HL-60 (cell line): ENCODE measurements at regions not wholly inside any gene's neighbourhood (a gene's known extent, or its start where the extent isn't known, plus 50 kb on each side); places are given as distances from the start of the nearest gene placed in this dataset.

Source experiments
- DNase-seq, 2 experiments: peaks; one replicate each; pipeline ENCODE4 v3.0.0-alpha.2; 2010 to 2020; ENCODE audit warnings: low read depth in 1 of 2, low spot score in 1 of 2
- H3K27ac ChIP-seq: fragments of 250-450 bp; sonication (Bioruptor Pico); replicated peaks from 2 replicates; pipeline ENCODE4 v1.5.1; 2020; ENCODE audit warnings: mild to moderate bottlenecking, moderate library complexity
- H3K27me3 ChIP-seq: fragments of 250-450 bp; sonication (Bioruptor Pico); 2 replicates; pipeline ENCODE4 v1.5.1; 2021; ENCODE audit warnings: mild to moderate bottlenecking, moderate library complexity; ENCODE audit not compliant: insufficient read depth, poor library complexity, severe bottlenecking
- H3K4me3 ChIP-seq: replicated peaks from 2 replicates; pipeline ENCODE4 v1.5.1; 2011; ENCODE audit warnings: mild to moderate bottlenecking, control low read depth, low read length; ENCODE audit not compliant: insufficient read depth
- GABPA ChIP-seq: IDR thresholded peaks from 2 replicates; pipeline ENCODE4 v1.6.1; 2012; ENCODE audit warnings: low read depth
- POLR2AphosphoS5 ChIP-seq: IDR thresholded peaks from 2 replicates; pipeline ENCODE4 v1.6.1; 2012; ENCODE audit warnings: low read depth
- SPI1 ChIP-seq: IDR thresholded peaks from 2 replicates; pipeline ENCODE4 v1.6.1; 2012; ENCODE audit warnings: low read depth, mild to moderate bottlenecking, borderline replicate concordance
- TF ChIP-seq, protein P1 (sequence below): IDR thresholded peaks from 2 replicates; pipeline ENCODE4 v1.6.1; 2012; ENCODE audit warnings: low read depth; ENCODE audit not compliant: insufficient replicate concordance
- TF ChIP-seq, protein P2 (sequence below): IDR thresholded peaks from one replicate; pipeline ENCODE4 v1.5.1; 2011; ENCODE audit warnings: low read length, control low read depth, inconsistent platforms; ENCODE audit not compliant: insufficient read depth

DNA sequence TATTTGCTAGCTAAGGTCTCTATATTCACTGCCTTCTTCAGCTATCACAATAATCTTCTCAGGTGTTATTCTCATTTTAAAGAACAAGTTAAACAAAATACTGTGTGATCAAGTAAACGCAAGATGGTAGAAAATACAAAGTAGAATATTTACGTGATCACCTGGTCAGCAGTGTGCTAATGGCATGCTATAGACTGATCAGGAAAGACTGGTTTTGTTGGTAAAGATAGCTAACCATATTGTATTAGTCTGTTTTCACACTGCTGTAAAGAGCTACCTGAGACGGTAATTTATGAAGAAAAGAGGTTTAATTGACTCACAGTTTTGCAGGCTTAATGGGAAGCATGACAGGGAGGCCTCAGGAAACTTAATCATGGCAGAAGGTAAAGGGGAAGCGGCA is 50.4 kb downstream of the ZBTB38 start:
- no peak overlapping the region for H3K27ac ChIP-seq
- TF ChIP-seq, protein P1, sequence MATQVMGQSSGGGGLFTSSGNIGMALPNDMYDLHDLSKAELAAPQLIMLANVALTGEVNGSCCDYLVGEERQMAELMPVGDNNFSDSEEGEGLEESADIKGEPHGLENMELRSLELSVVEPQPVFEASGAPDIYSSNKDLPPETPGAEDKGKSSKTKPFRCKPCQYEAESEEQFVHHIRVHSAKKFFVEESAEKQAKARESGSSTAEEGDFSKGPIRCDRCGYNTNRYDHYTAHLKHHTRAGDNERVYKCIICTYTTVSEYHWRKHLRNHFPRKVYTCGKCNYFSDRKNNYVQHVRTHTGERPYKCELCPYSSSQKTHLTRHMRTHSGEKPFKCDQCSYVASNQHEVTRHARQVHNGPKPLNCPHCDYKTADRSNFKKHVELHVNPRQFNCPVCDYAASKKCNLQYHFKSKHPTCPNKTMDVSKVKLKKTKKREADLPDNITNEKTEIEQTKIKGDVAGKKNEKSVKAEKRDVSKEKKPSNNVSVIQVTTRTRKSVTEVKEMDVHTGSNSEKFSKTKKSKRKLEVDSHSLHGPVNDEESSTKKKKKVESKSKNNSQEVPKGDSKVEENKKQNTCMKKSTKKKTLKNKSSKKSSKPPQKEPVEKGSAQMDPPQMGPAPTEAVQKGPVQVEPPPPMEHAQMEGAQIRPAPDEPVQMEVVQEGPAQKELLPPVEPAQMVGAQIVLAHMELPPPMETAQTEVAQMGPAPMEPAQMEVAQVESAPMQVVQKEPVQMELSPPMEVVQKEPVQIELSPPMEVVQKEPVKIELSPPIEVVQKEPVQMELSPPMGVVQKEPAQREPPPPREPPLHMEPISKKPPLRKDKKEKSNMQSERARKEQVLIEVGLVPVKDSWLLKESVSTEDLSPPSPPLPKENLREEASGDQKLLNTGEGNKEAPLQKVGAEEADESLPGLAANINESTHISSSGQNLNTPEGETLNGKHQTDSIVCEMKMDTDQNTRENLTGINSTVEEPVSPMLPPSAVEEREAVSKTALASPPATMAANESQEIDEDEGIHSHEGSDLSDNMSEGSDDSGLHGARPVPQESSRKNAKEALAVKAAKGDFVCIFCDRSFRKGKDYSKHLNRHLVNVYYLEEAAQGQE: no peak
- TF ChIP-seq GABPA: no peak
- no peak for TF ChIP-seq POLR2AphosphoS5
- TF ChIP-seq SPI1: no peak
- TF ChIP-seq, protein P2, sequence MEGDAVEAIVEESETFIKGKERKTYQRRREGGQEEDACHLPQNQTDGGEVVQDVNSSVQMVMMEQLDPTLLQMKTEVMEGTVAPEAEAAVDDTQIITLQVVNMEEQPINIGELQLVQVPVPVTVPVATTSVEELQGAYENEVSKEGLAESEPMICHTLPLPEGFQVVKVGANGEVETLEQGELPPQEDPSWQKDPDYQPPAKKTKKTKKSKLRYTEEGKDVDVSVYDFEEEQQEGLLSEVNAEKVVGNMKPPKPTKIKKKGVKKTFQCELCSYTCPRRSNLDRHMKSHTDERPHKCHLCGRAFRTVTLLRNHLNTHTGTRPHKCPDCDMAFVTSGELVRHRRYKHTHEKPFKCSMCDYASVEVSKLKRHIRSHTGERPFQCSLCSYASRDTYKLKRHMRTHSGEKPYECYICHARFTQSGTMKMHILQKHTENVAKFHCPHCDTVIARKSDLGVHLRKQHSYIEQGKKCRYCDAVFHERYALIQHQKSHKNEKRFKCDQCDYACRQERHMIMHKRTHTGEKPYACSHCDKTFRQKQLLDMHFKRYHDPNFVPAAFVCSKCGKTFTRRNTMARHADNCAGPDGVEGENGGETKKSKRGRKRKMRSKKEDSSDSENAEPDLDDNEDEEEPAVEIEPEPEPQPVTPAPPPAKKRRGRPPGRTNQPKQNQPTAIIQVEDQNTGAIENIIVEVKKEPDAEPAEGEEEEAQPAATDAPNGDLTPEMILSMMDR: no peak
- H3K27me3 ChIP-seq: no peaks in the 10 kb centered on the region
- no peak for DNase-seq
- no peak overlapping the region for H3K4me3 ChIP-seq

DNA sequence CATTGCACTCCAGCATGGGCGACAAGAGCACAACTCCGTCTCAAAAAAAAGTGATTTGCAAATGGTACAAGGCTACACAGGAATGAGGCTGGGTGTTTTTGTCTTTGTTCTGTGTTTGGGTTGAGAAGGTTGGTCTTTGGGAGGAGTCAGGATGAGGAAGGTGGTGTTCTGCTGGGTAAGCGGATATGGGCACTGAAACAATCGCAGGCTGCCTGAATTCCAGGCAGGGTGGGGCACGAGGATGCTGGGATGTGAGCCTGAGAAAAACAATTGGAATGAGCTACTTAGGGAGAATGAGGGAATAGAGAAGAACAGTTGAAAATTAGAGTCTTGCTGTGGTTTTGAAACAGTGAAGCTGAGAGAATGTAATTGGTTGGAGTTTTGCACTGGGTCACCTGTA is 51.6 kb downstream of the ZBTB38 start:
- H3K27ac ChIP-seq: no peak overlapping the region
- no peak overlapping the region for H3K4me3 ChIP-seq
- no peaks in the 10 kb centered on the region for H3K27me3 ChIP-seq
- TF ChIP-seq, protein P1: no peak
- TF ChIP-seq SPI1: no peak
- no peak for DNase-seq

DNA sequence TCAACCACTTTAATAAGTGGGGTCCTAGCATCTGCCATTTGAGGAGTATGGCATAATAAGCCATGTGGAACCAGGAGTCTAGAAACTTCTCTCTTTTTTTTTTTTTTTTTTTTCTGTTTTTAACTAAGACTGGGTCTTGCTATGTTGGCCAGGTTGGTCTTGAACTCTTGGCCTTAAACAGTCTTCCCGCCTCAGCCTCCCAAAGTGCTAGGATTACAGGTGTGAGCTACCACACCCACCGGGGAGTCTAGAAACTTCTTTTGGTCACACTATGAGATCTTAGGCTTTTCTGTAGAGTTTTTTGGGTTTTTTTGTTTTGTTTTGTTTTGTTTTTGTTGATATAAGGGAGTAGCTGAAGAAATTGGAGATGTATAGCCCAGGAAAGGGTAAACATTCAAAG is 52.9 kb downstream of the ZBTB38 start:
- no peak for DNase-seq
- Histone ChIP-seq H3K27me3 (no peaks in the 10 kb centered on the region), H3K4me3 (no peak overlapping the region), H3K27ac (no peak overlapping the region)
- TF ChIP-seq, protein P2: no peak
- TF ChIP-seq, protein P1: no peak
- TF ChIP-seq SPI1 (no peak), GABPA (no peak), POLR2AphosphoS5 (no peak)

DNA sequence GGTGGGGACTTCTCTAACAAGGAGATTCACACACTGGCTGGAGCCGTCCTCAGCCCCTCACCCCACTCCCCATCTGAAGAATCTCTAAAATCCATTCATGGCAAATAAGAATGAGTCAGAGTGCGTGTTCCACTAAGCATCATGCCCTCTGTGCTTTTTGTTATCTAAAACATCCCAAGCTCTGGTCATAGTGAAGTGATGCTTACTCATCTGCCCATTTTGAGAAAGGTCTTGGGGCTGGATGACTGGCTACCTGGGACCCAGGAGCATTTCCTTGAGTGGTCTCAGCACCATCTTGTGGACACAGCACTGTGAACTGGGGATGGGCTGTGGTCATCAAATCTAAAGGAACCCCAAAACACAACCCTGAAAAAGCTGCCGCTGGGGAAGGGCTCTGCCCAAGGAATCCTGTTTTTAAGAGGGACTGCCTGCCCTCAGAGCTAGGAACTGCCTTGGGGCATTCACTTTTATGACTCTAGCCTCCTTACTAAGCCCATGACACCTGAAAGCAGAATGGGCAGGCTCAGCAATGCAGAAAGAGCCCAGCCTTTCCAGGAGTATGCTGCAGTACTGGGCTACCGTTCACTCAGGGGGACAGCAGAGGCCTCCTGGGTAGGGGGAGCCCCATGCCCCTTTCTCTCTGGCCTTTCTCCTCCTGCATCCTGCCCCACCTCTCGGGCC is 53.5 kb downstream of the ZBTB38 start:
- no peak for DNase-seq
- no peak overlapping the region for H3K27ac ChIP-seq

More for the DNA sequence above, 53.5 kb downstream of the ZBTB38 start:
- TF ChIP-seq GABPA: no peak
- no peak for TF ChIP-seq POLR2AphosphoS5
- TF ChIP-seq, protein P1: no peak
- TF ChIP-seq, protein P2: no peak
- no peak for TF ChIP-seq SPI1
- no peaks in the 10 kb centered on the region for H3K27me3 ChIP-seq
- H3K4me3 ChIP-seq: no peak overlapping the region
